CD14-positive monocyte (primary cell): ENCODE measurements at regions not wholly inside any gene's neighbourhood (a gene's known extent, or its start where the extent isn't known, plus 50 kb on each side); places are given as distances from the start of the nearest gene placed in this dataset.

Experiments
- DNase-seq, 3 donors: peaks; one replicate each; pipeline ENCODE4 v3.0.0-alpha.2; 2011 to 2022
- H2AFZ ChIP-seq: 2 replicates; pipeline ENCODE4 v1.6.0; 2012; ENCODE audit warnings: mild to moderate bottlenecking, low read depth, low read length, inconsistent platforms; ENCODE audit not compliant: insufficient read depth, poor library complexity, severe bottlenecking
- H3K27ac ChIP-seq, 2 donors: 1 replicate in 1 of 2; 2 replicates in 1 of 2; pipeline ENCODE4 v1.5.1; 2012 to 2013; ENCODE audit warnings: low read length in 2 of 2, control low read depth in 1 of 2, inconsistent platforms in 1 of 2, low read depth in 1 of 2, mild to moderate bottlenecking in 1 of 2
- H3K27me3 ChIP-seq, 2 donors: one replicate each; pipeline versions ENCODE4 v1.6.0 to v1.6.1; 2011 to 2013; ENCODE audit warnings: low read length in 2 of 2; ENCODE audit not compliant: control insufficient read depth in 2 of 2, insufficient read depth in 2 of 2
- H3K36me3 ChIP-seq, 2 donors: replicated peaks in 1 of 2; 1 replicate in 1 of 2; 2 replicates in 1 of 2; pipeline versions ENCODE4 v1.5.1 to v1.6.1; 2012 to 2013; ENCODE audit warnings: low read length in 2 of 2, control low read depth in 1 of 2, inconsistent platforms in 1 of 2, mild to moderate bottlenecking in 1 of 2; ENCODE audit not compliant: insufficient read depth in 2 of 2, control insufficient read depth in 1 of 2
- H3K4me1 ChIP-seq, 2 donors: 1 replicate in 1 of 2; 2 replicates in 1 of 2; pipeline versions ENCODE4 v1.5.1 to v1.6.1; 2012 to 2013; ENCODE audit warnings: low read length in 2 of 2, control low read depth in 1 of 2, inconsistent platforms in 1 of 2, mild to moderate bottlenecking in 1 of 2, moderate library complexity in 1 of 2; ENCODE audit not compliant: insufficient read depth in 2 of 2, control insufficient read depth in 1 of 2
- H3K4me2 ChIP-seq: replicated peaks from 2 replicates; pipeline ENCODE3; 2012; ENCODE audit warnings: low read length, moderate library complexity, mild to moderate bottlenecking; ENCODE audit not compliant: poor library complexity, severe bottlenecking; ENCODE audit errors: extremely low read depth
- H3K4me3 ChIP-seq, 3 experiments: fragments of 200-600 bp in 1 of 3; sonication (generic) in 1 of 3; replicated peaks in 1 of 3; 1 replicate in 2 of 3; 2 replicates in 1 of 3; pipeline ENCODE4 v1.5.1; 2011 to 2013; ENCODE audit warnings: low read length in 3 of 3, mild to moderate bottlenecking in 3 of 3, control low read depth in 2 of 3, low read depth in 2 of 3, inconsistent platforms in 1 of 3, moderate library complexity in 1 of 3
- H3K79me2 ChIP-seq: 2 replicates; pipeline ENCODE4 v1.6.0; 2012; ENCODE audit warnings: mild to moderate bottlenecking, control low read depth, inconsistent platforms, low read length, moderate library complexity; ENCODE audit not compliant: insufficient read depth
- H3K9ac ChIP-seq: 2 replicates; pipeline ENCODE4 v1.6.0; 2017; ENCODE audit warnings: low read length, mild to moderate bottlenecking; ENCODE audit not compliant: insufficient read depth, poor library complexity, severe bottlenecking
- H3K9me3 ChIP-seq, 2 donors: replicated peaks in 1 of 2; 1 replicate in 1 of 2; 2 replicates in 1 of 2; pipeline versions ENCODE4 v1.5.1 to v1.6.1; 2012 to 2013; ENCODE audit warnings: low read length in 2 of 2, control low read depth in 1 of 2; ENCODE audit not compliant: control insufficient read depth in 1 of 2, insufficient read depth in 1 of 2
- H4K20me1 ChIP-seq: 2 replicates; pipeline ENCODE4 v1.6.0; 2012; ENCODE audit warnings: mild to moderate bottlenecking, low read length, control low read depth, moderate library complexity; ENCODE audit not compliant: insufficient read depth
- H3K27ac Mint-ChIP-seq, 7 donors: one replicate each; pipeline ENCODE4 v1.8.0; 2020; ENCODE audit warnings: mild to moderate bottlenecking in 7 of 7, mixed read lengths in 7 of 7, moderate library complexity in 6 of 7, inconsistent platforms in 2 of 7
- H3K27me3 Mint-ChIP-seq, 3 donors: one replicate each; pipeline ENCODE4 v1.8.0; 2021 to 2022; ENCODE audit warnings: low read depth in 3 of 3, mild to moderate bottlenecking in 3 of 3, mixed read lengths in 3 of 3, moderate library complexity in 3 of 3, inconsistent platforms in 1 of 3
- H3K36me3 Mint-ChIP-seq, 2 donors: one replicate each; pipeline ENCODE4 v1.8.0; 2020; ENCODE audit warnings: mixed read lengths in 2 of 2, inconsistent platforms in 1 of 2, mild to moderate bottlenecking in 1 of 2
- H3K4me1 Mint-ChIP-seq: one replicate; pipeline ENCODE4 v1.8.0; 2020; ENCODE audit warnings: mild to moderate bottlenecking, mixed read lengths
- H3K4me3 Mint-ChIP-seq, 2 donors: one replicate each; pipeline ENCODE4 v1.8.0; 2020; ENCODE audit warnings: mild to moderate bottlenecking in 2 of 2, mixed read lengths in 2 of 2, moderate library complexity in 1 of 2
- H3K9me3 Mint-ChIP-seq, 7 donors: one replicate each; pipeline ENCODE4 v1.8.0; 2020 to 2022; ENCODE audit warnings: mixed read lengths in 7 of 7, mild to moderate bottlenecking in 6 of 7, moderate library complexity in 6 of 7, inconsistent platforms in 2 of 7
- WGBS: methylation state at CpG from one replicate; pipeline ENCODE4 v1.1.5; 2013; ENCODE audit warnings: missing lambda C conversion rate; ENCODE audit not compliant: insufficient coverage; 5-methylcytosine and 5-hydroxymethylcytosine counted together
- intact Hi-C, 2 donors: fragments of 100-400 bp; cut with micrococcal nuclease; formaldehyde crosslinking; loops; one replicate each; pipeline versions ENCODE4 v1.15.0 to v1.15.1; 2023
- TF ChIP-seq, protein P1 (sequence below): fragments of 200-600 bp; IDR thresholded peaks from one replicate; pipeline ENCODE4 v1.8.0; 2022; ENCODE audit warnings: antibody characterized with exemption, mild to moderate bottlenecking

DNA sequence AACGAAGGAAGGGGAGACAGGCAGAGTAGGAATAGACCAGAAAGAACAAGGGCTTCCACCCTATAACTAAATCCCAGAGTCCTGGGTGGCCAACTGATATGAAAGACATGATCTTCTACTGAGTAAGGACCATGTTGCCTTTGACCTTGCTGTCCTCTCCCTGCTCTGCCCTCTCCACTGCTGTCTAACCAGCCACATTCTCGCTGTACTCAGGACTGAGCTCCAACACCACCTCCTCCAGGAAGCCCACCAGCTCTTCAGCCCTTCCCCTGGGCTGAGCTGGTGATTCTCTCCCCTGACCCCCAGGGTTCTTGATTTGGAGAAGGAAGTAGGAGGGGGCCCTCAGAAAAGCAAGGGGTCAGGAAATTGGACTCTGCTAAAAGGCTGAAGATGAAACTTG lies 159.2 kb downstream of the DICER1 start:
- H3K27me3 Mint-ChIP-seq: peaks cover 6 to 18% (median 18%) of the 10 kb centered on the region in 3 donors
- peaks cover 10 to 12% of the 10 kb centered on the region in 2 donors for H3K4me1 ChIP-seq
- no CpG with 5 or more reads among the region's 2 CpGs for WGBS

DNA sequence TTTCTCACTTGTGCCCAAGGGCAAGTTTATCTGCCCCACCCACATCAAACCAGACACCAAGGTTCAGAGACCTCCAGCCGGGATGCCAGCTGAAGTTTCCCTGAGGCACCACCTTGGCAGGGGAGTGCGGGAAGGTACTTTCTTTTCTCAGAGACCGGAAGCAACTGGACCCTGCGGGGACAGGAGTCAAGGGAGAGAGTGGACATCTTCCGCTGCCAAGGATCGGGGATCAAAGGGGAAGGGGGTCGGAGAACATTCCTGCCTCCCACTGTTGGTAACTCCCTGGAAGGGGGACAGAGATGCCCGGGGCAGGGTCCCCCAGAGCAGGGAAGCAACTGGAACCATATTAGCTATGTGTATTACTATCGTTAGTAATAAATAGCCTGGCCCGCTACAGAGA lies 161.8 kb downstream of the DICER1 start:
- no peaks in the 10 kb centered on the region for H3K79me2 ChIP-seq
- H3K4me1 ChIP-seq: peaks cover 10 to 12% of the 10 kb centered on the region in 2 donors
- no peak overlapping the region for H3K4me2 ChIP-seq
- no peak overlapping the region for H2AFZ ChIP-seq
- H3K4me3 ChIP-seq: no peak overlapping the region
- H3K4me3 Mint-ChIP-seq: no peak overlapping the region
- no peak for DNase-seq
- peaks cover 0 to 2% (median 0%) of the 10 kb centered on the region in 7 donors for H3K9me3 Mint-ChIP-seq
- H3K27ac ChIP-seq: no peak overlapping the region
- H3K27me3 ChIP-seq: peaks cover 0 to 2% of the 10 kb centered on the region in 2 donors
- no peaks in the 10 kb centered on the region for H4K20me1 ChIP-seq
- peaks cover 8 to 19% (median 13%) of the 10 kb centered on the region in 3 donors for H3K27me3 Mint-ChIP-seq
- peaks cover 14% of the 10 kb centered on the region for H3K4me1 Mint-ChIP-seq
- WGBS: 91% methylated on average over 8 of the region's 10 CpGs
- H3K9me3 ChIP-seq: no peaks in the 10 kb centered on the region
- TF ChIP-seq, protein P1, sequence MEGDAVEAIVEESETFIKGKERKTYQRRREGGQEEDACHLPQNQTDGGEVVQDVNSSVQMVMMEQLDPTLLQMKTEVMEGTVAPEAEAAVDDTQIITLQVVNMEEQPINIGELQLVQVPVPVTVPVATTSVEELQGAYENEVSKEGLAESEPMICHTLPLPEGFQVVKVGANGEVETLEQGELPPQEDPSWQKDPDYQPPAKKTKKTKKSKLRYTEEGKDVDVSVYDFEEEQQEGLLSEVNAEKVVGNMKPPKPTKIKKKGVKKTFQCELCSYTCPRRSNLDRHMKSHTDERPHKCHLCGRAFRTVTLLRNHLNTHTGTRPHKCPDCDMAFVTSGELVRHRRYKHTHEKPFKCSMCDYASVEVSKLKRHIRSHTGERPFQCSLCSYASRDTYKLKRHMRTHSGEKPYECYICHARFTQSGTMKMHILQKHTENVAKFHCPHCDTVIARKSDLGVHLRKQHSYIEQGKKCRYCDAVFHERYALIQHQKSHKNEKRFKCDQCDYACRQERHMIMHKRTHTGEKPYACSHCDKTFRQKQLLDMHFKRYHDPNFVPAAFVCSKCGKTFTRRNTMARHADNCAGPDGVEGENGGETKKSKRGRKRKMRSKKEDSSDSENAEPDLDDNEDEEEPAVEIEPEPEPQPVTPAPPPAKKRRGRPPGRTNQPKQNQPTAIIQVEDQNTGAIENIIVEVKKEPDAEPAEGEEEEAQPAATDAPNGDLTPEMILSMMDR: no peak
- H3K9ac ChIP-seq: no peak overlapping the region
- H3K27ac Mint-ChIP-seq: peak overlapping the region in 1 of 7 donors; percentile 33
- H3K36me3 Mint-ChIP-seq: no peaks in the 10 kb centered on the region
- no peaks in the 10 kb centered on the region for H3K36me3 ChIP-seq
- intact Hi-C loops: no loop called here

More for the DNA sequence above, 159.2 kb downstream of the DICER1 start:
- no peak overlapping the region for H3K4me3 ChIP-seq
- DNase-seq: peak in 1 of 3 donors; percentile 7
- H3K9me3 ChIP-seq: no peaks in the 10 kb centered on the region
- H3K36me3 Mint-ChIP-seq: no peaks in the 10 kb centered on the region
- H3K27ac ChIP-seq: no peak overlapping the region
- H3K9me3 Mint-ChIP-seq: peaks cover 0 to 2% (median 0%) of the 10 kb centered on the region in 7 donors
- intact Hi-C loops: no loop called here
- no peaks in the 10 kb centered on the region for H3K36me3 ChIP-seq
- peak overlapping the region in 1 of 2 donors; percentile 13 for H3K4me3 Mint-ChIP-seq
- H2AFZ ChIP-seq: no peak overlapping the region
- H3K9ac ChIP-seq: peak overlapping the region; percentile 7
- no peaks in the 10 kb centered on the region for H3K79me2 ChIP-seq
- TF ChIP-seq, protein P1: no peak
- H3K27ac Mint-ChIP-seq: peak overlapping the region in 3 of 7 donors; percentile 6 to 62 (median 10)
- peaks cover 14% of the 10 kb centered on the region for H3K4me1 Mint-ChIP-seq
- H3K4me2 ChIP-seq: no peak overlapping the region
- H4K20me1 ChIP-seq: no peaks in the 10 kb centered on the region
- H3K27me3 ChIP-seq: peaks cover 0 to 2% of the 10 kb centered on the region in 2 donors
